Glutamatergic neuron (in vitro differentiated cells): ENCODE measurements at regions not wholly inside any gene's neighbourhood (a gene's known extent, or its start where the extent isn't known, plus 50 kb on each side); places are given as distances from the start of the nearest gene placed in this dataset.

Experiments
- DNase-seq: peaks from one replicate; pipeline ENCODE4 v3.0.0; 2022
- H3K27ac Mint-ChIP-seq: one replicate; pipeline ENCODE4 v1.8.0; 2020; ENCODE audit warnings: mild to moderate bottlenecking, mixed read lengths, inconsistent platforms; ENCODE audit not compliant: unreplicated experiment
- H3K27me3 Mint-ChIP-seq: one replicate; pipeline ENCODE4 v1.8.0; 2020; ENCODE audit warnings: mild to moderate bottlenecking, moderate library complexity, mixed read lengths, inconsistent platforms; ENCODE audit not compliant: unreplicated experiment
- H3K36me3 Mint-ChIP-seq: one replicate; pipeline ENCODE4 v1.8.0; 2020; ENCODE audit warnings: mild to moderate bottlenecking, mixed read lengths, inconsistent platforms; ENCODE audit not compliant: unreplicated experiment
- H3K4me1 Mint-ChIP-seq: one replicate; pipeline ENCODE4 v1.8.0; 2020; ENCODE audit warnings: mild to moderate bottlenecking, low read depth, mixed read lengths, inconsistent platforms; ENCODE audit not compliant: unreplicated experiment
- H3K4me3 Mint-ChIP-seq: one replicate; pipeline ENCODE4 v1.8.0; 2020; ENCODE audit warnings: mild to moderate bottlenecking, mixed read lengths, inconsistent platforms; ENCODE audit not compliant: unreplicated experiment
- H3K9me3 Mint-ChIP-seq: one replicate; pipeline ENCODE4 v1.8.0; 2020; ENCODE audit warnings: mild to moderate bottlenecking, moderate library complexity, mixed read lengths, inconsistent platforms; ENCODE audit not compliant: unreplicated experiment
- TF ChIP-seq, protein P1 (sequence below): fragments of 200-600 bp; sonication (generic); IDR thresholded peaks from one replicate; pipeline ENCODE4 v1.5.0; 2021; ENCODE audit not compliant: partially characterized antibody, unreplicated experiment

DNA sequence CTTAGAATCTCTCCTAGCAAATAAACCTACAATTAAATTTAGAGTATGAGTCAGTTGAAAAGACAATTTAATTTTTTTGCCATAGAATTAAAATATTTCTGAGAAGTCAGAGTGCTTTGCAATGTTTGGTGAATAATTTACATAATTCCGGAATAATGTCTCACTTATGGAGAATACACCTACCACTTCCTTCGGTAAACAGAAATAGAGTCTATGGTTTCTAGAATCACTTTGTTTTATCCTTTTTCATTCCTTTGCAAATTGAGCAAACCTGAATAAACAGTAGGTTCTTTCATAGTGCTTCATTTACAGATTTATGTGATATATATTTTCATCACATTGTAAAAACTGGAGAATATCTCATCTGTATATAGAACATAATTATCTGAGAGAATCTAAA lies 211.7 kb downstream of the PMAIP1 start:
- Mint-ChIP-seq H3K9me3 (no peaks in the 10 kb centered on the region), H3K27me3 (no peaks in the 10 kb centered on the region), H3K36me3 (no peaks in the 10 kb centered on the region), H3K27ac (no peak overlapping the region), H3K4me3 (no peak overlapping the region), H3K4me1 (no peaks in the 10 kb centered on the region)
- no peak for DNase-seq
- TF ChIP-seq, protein P1, sequence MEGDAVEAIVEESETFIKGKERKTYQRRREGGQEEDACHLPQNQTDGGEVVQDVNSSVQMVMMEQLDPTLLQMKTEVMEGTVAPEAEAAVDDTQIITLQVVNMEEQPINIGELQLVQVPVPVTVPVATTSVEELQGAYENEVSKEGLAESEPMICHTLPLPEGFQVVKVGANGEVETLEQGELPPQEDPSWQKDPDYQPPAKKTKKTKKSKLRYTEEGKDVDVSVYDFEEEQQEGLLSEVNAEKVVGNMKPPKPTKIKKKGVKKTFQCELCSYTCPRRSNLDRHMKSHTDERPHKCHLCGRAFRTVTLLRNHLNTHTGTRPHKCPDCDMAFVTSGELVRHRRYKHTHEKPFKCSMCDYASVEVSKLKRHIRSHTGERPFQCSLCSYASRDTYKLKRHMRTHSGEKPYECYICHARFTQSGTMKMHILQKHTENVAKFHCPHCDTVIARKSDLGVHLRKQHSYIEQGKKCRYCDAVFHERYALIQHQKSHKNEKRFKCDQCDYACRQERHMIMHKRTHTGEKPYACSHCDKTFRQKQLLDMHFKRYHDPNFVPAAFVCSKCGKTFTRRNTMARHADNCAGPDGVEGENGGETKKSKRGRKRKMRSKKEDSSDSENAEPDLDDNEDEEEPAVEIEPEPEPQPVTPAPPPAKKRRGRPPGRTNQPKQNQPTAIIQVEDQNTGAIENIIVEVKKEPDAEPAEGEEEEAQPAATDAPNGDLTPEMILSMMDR = no peak

- H3K27me3 Mint-ChIP-seq = no peaks in the 10 kb centered on the region
- no peak overlapping the region for H3K27ac Mint-ChIP-seq
- DNase-seq = no peak
- TF ChIP-seq, protein P1 = no peak
- H3K9me3 Mint-ChIP-seq = no peaks in the 10 kb centered on the region
- no peaks in the 10 kb centered on the region for H3K36me3 Mint-ChIP-seq
- no peaks in the 10 kb centered on the region for H3K4me1 Mint-ChIP-seq
- H3K4me3 Mint-ChIP-seq = no peak overlapping the region
Observed at GRCh38 chr18:60110836-60111235, 211.0 kb downstream of the PMAIP1 start.

DNA sequence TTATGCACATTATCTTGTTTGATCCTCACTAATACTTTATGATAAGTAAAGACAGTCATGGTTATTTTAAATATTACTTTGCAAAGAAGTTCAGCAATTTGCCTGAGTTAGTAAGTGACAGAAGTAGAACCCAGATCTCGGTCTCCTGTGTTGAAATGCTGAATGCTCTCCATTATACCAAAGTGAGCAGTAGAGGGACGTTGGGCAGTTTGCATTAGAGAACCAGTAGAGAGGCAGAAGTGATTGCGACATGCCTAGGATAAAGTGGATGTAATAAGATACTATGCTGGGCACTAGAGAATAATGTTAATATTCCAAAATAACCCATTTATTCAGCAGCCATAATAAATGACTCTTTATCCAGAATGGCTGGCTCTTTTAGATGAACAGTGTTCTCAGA lies 201.0 kb downstream of the PMAIP1 start:
- Mint-ChIP-seq H3K27me3 (no peaks in the 10 kb centered on the region), H3K27ac (no peak overlapping the region), H3K4me1 (no peaks in the 10 kb centered on the region), H3K4me3 (no peak overlapping the region), H3K36me3 (no peaks in the 10 kb centered on the region), H3K9me3 (no peaks in the 10 kb centered on the region)
- TF ChIP-seq, protein P1 = no peak
- DNase-seq = no peak

- DNase-seq = no peak
- Mint-ChIP-seq H3K27ac (no peak overlapping the region), H3K36me3 (no peaks in the 10 kb centered on the region), H3K4me1 (no peaks in the 10 kb centered on the region), H3K9me3 (no peaks in the 10 kb centered on the region), H3K27me3 (no peaks in the 10 kb centered on the region), H3K4me3 (no peak overlapping the region)
- TF ChIP-seq, protein P1 = no peak
Observed at GRCh38 chr18:60099709-60100108, 199.9 kb downstream of the PMAIP1 start.

DNA sequence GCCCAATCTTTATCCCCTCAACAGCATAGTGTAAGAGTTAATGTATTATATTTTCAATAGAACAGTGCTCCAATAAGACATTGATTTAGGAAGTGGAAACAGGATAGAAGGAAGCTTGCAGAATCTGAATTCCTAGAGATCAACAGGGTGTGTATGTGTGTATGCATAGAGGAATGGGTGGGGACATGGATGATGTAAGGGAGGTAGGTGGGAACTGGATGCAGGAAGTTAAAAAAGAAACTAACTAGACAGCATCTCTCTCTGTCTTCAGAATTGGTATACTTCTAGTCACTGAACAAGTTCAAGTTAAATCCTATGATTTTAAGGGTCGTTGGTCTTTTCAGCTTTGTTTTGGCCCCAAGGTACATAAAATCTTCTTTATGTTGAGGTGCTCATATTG lies 196.6 kb downstream of the PMAIP1 start:
- no peaks in the 10 kb centered on the region for H3K27me3 Mint-ChIP-seq
- TF ChIP-seq, protein P1 = no peak
- no peak overlapping the region for H3K27ac Mint-ChIP-seq
- peaks cover 5% of the 10 kb centered on the region for H3K36me3 Mint-ChIP-seq
- no peaks in the 10 kb centered on the region for H3K4me1 Mint-ChIP-seq
- no peak overlapping the region for H3K4me3 Mint-ChIP-seq
- DNase-seq = no peak
- peaks cover 1% of the 10 kb centered on the region for H3K9me3 Mint-ChIP-seq
